ENCODE measurements at regions not wholly inside any gene's neighbourhood (a gene's known extent, or its start where the extent isn't known, plus 50 kb on each side); places are given as distances from the start of the nearest gene placed in this dataset.

DNA sequence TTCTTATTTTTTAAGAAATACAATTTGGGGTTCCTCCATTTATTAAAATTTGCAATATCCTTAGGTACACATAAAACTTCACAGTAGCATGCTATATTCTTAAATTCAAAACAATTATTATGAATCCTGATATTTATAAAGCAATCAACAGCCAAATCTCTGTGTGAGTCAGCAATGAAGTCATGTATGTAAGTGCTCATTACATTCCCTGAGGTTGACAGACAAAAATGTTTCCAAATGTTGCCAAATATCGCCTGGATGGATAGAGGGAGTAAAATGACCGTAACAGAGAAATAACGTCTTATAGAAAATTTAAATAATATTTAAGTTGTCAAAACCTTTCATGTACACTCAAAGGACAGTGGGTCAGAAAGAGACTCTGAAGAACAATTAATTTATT, 220.0 kb downstream of the PCDH18 start:
- peak; percentile 13 for DNase-seq
- TF ChIP-seq CTCF (IDR thresholded peaks at IDR 0.05): no peak
- H3K4me1 Mint-ChIP-seq (ENCODE audit: low read depth): peaks cover 55% of the 10 kb centered on the region

GRCh38 chr4:137310593-137311490, 221.5 kb downstream of the PCDH18 start:
- peaks cover 65% of the 10 kb centered on the region for H3K4me1 Mint-ChIP-seq (ENCODE audit: low read depth)
- TF ChIP-seq CTCF (IDR thresholded peaks at IDR 0.05): no peak
- H3K9me3 Mint-ChIP-seq: no peaks in the 10 kb centered on the region
- DNase-seq: peak; percentile 68
- H3K27ac Mint-ChIP-seq: peak overlapping the region; percentile 74
- H3K27me3 Mint-ChIP-seq (ENCODE audit: insufficient read depth): no peaks in the 10 kb centered on the region
- H3K4me3 Mint-ChIP-seq: peak overlapping the region; percentile 75
- no peaks in the 10 kb centered on the region for H3K36me3 Mint-ChIP-seq (ENCODE audit: low read depth)

More for the DNA sequence above, 220.0 kb downstream of the PCDH18 start:
- no peak overlapping the region for H3K27ac Mint-ChIP-seq
- H3K27me3 Mint-ChIP-seq (ENCODE audit: insufficient read depth): no peaks in the 10 kb centered on the region
- no peaks in the 10 kb centered on the region for H3K36me3 Mint-ChIP-seq (ENCODE audit: low read depth)
- H3K4me3 Mint-ChIP-seq: no peak overlapping the region
- H3K9me3 Mint-ChIP-seq: no peaks in the 10 kb centered on the region

DNA sequence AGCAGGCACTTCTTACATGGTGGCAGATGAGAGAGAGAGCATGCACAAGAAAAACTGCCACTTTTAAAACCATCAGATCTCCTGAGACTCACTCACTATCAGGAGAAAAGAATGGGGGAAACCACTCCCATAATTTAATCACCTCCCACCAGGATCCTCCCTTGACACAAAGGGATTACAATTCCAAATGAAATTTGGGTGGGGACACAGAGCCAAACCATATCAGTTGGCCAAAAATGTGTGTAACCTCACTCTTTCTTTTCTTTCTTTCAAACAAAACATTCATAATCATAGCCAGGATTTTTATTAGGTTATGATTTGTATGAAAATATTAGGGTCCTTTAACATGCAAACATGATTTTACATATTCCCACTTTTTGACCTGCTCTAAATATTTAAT, 222.1 kb downstream of the PCDH18 start:
- no peak for TF ChIP-seq CTCF (IDR thresholded peaks at IDR 0.05)
- H3K4me3 Mint-ChIP-seq: peak overlapping the region; percentile 75
- H3K27me3 Mint-ChIP-seq (ENCODE audit: insufficient read depth): no peaks in the 10 kb centered on the region
- DNase-seq: no peak
- H3K9me3 Mint-ChIP-seq: no peaks in the 10 kb centered on the region
- H3K36me3 Mint-ChIP-seq (ENCODE audit: low read depth): no peaks in the 10 kb centered on the region
- H3K4me1 Mint-ChIP-seq (ENCODE audit: low read depth): peaks cover 65% of the 10 kb centered on the region
- peak overlapping the region; percentile 74 for H3K27ac Mint-ChIP-seq

GRCh38 chr4:137309424-137309823, 222.9 kb downstream of the PCDH18 start:
- H3K27ac Mint-ChIP-seq: no peak overlapping the region
- no peaks in the 10 kb centered on the region for H3K27me3 Mint-ChIP-seq (ENCODE audit: insufficient read depth)
- H3K36me3 Mint-ChIP-seq (ENCODE audit: low read depth): no peaks in the 10 kb centered on the region
- H3K9me3 Mint-ChIP-seq: no peaks in the 10 kb centered on the region
- H3K4me3 Mint-ChIP-seq: no peak overlapping the region
- TF ChIP-seq CTCF (IDR thresholded peaks at IDR 0.05): no peak
- peaks cover 65% of the 10 kb centered on the region for H3K4me1 Mint-ChIP-seq (ENCODE audit: low read depth)
- DNase-seq: no peak

- peak; percentile 50 for DNase-seq
- H3K36me3 Mint-ChIP-seq (ENCODE audit: low read depth): no peaks in the 10 kb centered on the region
- no peaks in the 10 kb centered on the region for H3K9me3 Mint-ChIP-seq
- no peaks in the 10 kb centered on the region for H3K27me3 Mint-ChIP-seq (ENCODE audit: insufficient read depth)
- peak overlapping the region; percentile 56 for H3K4me3 Mint-ChIP-seq
- no peak for TF ChIP-seq CTCF (IDR thresholded peaks at IDR 0.05)
- peaks cover 67% of the 10 kb centered on the region for H3K4me1 Mint-ChIP-seq (ENCODE audit: low read depth)
- H3K27ac Mint-ChIP-seq: peak overlapping the region; percentile 60
Observed at GRCh38 chr4:137307806-137308205, 224.5 kb downstream of the PCDH18 start.

All from HFFc6 (cell line).